ENCODE measurements at regions not wholly inside any gene's neighbourhood (a gene's known extent, or its start where the extent isn't known, plus 50 kb on each side); places are given as distances from the start of the nearest gene placed in this dataset.

DNA sequence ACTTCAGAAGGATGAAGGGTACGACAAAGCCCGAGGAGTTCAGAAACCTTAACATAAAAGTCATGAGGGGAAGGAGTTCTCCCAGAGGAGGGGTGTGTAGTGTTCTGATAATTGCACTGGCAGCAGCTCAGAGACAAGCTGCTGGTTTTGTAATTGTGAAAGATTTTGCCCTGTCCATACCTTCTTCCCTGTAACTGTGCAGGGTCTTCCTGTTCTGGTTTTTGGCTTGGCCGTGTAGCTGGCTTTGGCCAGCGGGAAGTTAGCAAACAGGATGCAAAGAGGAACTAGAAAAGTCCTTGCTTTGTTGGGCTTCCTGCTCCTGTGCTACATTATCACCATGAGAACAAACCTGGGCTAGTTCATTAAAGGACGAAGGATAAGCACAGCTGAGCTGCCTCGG lies 160.8 kb downstream of the LPIN1 start:
- TF ChIP-seq, protein P1, sequence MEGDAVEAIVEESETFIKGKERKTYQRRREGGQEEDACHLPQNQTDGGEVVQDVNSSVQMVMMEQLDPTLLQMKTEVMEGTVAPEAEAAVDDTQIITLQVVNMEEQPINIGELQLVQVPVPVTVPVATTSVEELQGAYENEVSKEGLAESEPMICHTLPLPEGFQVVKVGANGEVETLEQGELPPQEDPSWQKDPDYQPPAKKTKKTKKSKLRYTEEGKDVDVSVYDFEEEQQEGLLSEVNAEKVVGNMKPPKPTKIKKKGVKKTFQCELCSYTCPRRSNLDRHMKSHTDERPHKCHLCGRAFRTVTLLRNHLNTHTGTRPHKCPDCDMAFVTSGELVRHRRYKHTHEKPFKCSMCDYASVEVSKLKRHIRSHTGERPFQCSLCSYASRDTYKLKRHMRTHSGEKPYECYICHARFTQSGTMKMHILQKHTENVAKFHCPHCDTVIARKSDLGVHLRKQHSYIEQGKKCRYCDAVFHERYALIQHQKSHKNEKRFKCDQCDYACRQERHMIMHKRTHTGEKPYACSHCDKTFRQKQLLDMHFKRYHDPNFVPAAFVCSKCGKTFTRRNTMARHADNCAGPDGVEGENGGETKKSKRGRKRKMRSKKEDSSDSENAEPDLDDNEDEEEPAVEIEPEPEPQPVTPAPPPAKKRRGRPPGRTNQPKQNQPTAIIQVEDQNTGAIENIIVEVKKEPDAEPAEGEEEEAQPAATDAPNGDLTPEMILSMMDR (optimal IDR thresholded peaks at IDR 0.05 in 1 of 3, IDR thresholded peaks at IDR 0.05 in 1 of 3, conservative IDR thresholded peaks at IDR 0.05 in 1 of 3; ENCODE audit: extremely low read depth in 1 of 3, insufficient read depth in 2 of 3, low read length in 3 of 3) = no peak
- no peak for TF ChIP-seq EZH2 (IDR thresholded peaks at IDR 0.05; ENCODE audit: low read length)
